ENCODE measurements at regions not wholly inside any gene's neighbourhood (a gene's known extent, or its start where the extent isn't known, plus 50 kb on each side); places are given as distances from the start of the nearest gene placed in this dataset.

DNA sequence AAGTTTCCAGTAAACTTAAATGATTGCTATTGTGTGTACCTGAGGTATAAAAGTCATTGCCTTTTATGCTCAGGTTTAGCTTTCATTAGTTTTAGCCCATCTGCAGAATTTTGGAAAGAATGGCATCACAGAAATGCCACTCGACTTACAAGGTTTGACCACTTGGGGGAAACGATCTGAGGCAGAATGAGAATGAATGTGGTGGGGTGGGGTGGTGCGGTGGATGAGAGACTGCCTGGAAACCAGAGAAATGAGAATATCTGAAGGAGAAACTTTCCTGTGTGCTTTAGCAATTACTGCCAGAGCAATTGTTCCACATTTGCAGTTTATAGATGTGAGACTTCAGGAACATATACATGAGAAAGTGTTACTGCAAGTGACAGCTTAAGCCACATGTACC, 225.4 kb upstream of the PDE3A start:
- H3K4me1 ChIP-seq (ENCODE audit: low read length): peaks cover 40% of the 10 kb centered on the region
- no peak overlapping the region for H2AFZ ChIP-seq (ENCODE audit: low read length)
- H3K27ac ChIP-seq (ENCODE audit: low read length): peak overlapping the region; percentile 67; the same call in 1 of the 2 replicates
- H3K9me2 ChIP-seq (replicated peaks; ENCODE audit: insufficient read depth, low read length): no peaks in the 10 kb centered on the region
- no peaks in the 10 kb centered on the region for H3K9me3 ChIP-seq (replicated peaks; ENCODE audit: insufficient read depth, low read length)
- H3K4me2 ChIP-seq (ENCODE audit: low read depth, low read length): peak overlapping the region; percentile 71; the same call in 1 of the 2 replicates
- no peaks in the 10 kb centered on the region for H3K27me3 ChIP-seq (replicated peaks; ENCODE audit: insufficient read depth, low read length)
- H3K79me2 ChIP-seq (ENCODE audit: low read length): no peaks in the 10 kb centered on the region
- H3K4me3 ChIP-seq (ENCODE audit: low read length): no peak overlapping the region
- H3K36me3 ChIP-seq (replicated peaks; ENCODE audit: insufficient read depth, low read length): no peaks in the 10 kb centered on the region
- DNase-seq: peak; percentile 16
- no peak overlapping the region for H3K9ac ChIP-seq (ENCODE audit: low read length)
- TF ChIP-seq, protein P1, sequence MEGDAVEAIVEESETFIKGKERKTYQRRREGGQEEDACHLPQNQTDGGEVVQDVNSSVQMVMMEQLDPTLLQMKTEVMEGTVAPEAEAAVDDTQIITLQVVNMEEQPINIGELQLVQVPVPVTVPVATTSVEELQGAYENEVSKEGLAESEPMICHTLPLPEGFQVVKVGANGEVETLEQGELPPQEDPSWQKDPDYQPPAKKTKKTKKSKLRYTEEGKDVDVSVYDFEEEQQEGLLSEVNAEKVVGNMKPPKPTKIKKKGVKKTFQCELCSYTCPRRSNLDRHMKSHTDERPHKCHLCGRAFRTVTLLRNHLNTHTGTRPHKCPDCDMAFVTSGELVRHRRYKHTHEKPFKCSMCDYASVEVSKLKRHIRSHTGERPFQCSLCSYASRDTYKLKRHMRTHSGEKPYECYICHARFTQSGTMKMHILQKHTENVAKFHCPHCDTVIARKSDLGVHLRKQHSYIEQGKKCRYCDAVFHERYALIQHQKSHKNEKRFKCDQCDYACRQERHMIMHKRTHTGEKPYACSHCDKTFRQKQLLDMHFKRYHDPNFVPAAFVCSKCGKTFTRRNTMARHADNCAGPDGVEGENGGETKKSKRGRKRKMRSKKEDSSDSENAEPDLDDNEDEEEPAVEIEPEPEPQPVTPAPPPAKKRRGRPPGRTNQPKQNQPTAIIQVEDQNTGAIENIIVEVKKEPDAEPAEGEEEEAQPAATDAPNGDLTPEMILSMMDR (IDR thresholded peaks at IDR 0.05; ENCODE audit: low read length): peak; percentile 44
- TF ChIP-seq EZH2phosphoT487 (IDR thresholded peaks at IDR 0.05; ENCODE audit: low read length): no peak
- H4K20me1 ChIP-seq (ENCODE audit: insufficient read depth, low read length): no peaks in the 10 kb centered on the region
- H3F3A ChIP-seq (ENCODE audit: insufficient read depth, low read length): peaks cover 12% of the 10 kb centered on the region

DNA sequence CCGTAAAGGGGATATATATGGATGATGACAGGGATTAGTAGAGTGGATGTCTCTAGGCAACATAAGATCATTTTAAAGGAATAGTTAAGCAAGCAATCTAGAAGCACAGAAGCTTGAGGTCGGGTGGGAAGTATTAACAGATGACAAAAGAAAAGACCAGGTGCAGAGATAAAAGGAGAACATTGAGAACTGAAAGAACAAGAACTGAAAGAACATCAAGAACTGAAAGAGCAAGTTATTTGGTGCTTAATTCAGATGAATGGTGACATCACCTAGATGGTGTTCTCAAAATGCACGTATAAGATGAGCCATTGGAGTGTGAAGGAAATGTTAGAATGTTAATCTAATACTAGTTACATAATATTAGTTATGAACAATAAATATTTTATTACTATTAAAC, 224.0 kb upstream of the PDE3A start:
- H3K4me3 ChIP-seq (ENCODE audit: low read length): 0 out of 2 replicates have a peak overlapping the region, but pooled peaks have one; percentile 1
- no peaks in the 10 kb centered on the region for H3K79me2 ChIP-seq (ENCODE audit: low read length)
- H3K4me1 ChIP-seq (ENCODE audit: low read length): peaks cover 40% of the 10 kb centered on the region
- H3K4me2 ChIP-seq (ENCODE audit: low read depth, low read length): peak overlapping the region; percentile 71
- H2AFZ ChIP-seq (ENCODE audit: low read length): 0 out of 2 replicates have a peak overlapping the region, but pooled peaks have one; percentile 10
- no peaks in the 10 kb centered on the region for H3K27me3 ChIP-seq (replicated peaks; ENCODE audit: insufficient read depth, low read length)
- H3F3A ChIP-seq (ENCODE audit: insufficient read depth, low read length): peaks cover 12% of the 10 kb centered on the region
- H3K9me3 ChIP-seq (replicated peaks; ENCODE audit: insufficient read depth, low read length): no peaks in the 10 kb centered on the region
- H3K27ac ChIP-seq (ENCODE audit: low read length): peak overlapping the region; percentile 67; the same call in 1 of the 2 replicates
- H4K20me1 ChIP-seq (ENCODE audit: insufficient read depth, low read length): no peaks in the 10 kb centered on the region
- no peak for TF ChIP-seq EZH2phosphoT487 (IDR thresholded peaks at IDR 0.05; ENCODE audit: low read length)
- TF ChIP-seq EZH2 (optimal IDR thresholded peaks at IDR 0.05; ENCODE audit: low read depth, low read length): no peak
- TF ChIP-seq, protein P1 (IDR thresholded peaks at IDR 0.05; ENCODE audit: low read length): no peak
- no peaks in the 10 kb centered on the region for H3K9me2 ChIP-seq (replicated peaks; ENCODE audit: insufficient read depth, low read length)
- H3K9ac ChIP-seq (ENCODE audit: low read length): no peak overlapping the region
- DNase-seq: peak; percentile 79
- H3K36me3 ChIP-seq (replicated peaks; ENCODE audit: insufficient read depth, low read length): no peaks in the 10 kb centered on the region

DNA sequence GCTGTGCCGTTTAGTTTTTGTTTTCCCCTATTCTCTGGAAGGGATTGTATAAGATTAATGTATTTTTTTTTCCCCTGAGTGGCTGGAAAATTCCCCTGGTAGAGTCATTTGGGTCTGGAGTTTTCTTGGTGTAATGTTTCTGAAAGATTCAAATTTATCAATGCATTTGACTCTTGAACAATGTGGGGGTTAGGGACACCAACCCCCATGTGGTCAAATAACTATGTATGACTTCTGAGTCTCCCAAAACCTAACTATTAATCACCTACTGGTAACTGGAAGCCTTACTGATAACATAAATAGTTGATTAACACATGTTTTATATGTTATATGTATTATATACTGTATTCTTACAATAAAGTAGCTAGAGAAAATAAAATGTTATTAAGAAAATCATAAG, 220.1 kb upstream of the PDE3A start:
- DNase-seq: no peak
- Histone ChIP-seq H3K9me2 (replicated peaks; ENCODE audit: insufficient read depth, low read length) (no peaks in the 10 kb centered on the region), H3K36me3 (replicated peaks; ENCODE audit: insufficient read depth, low read length) (no peaks in the 10 kb centered on the region), H2AFZ (ENCODE audit: low read length) (no peak overlapping the region), H3K27ac (ENCODE audit: low read length) (no peak overlapping the region), H4K20me1 (ENCODE audit: insufficient read depth, low read length) (no peaks in the 10 kb centered on the region), H3K4me3 (ENCODE audit: low read length) (no peak overlapping the region), H3K4me2 (ENCODE audit: low read depth, low read length) (no peak overlapping the region), H3F3A (ENCODE audit: insufficient read depth, low read length) (peaks cover 12% of the 10 kb centered on the region), H3K9me3 (replicated peaks; ENCODE audit: insufficient read depth, low read length) (no peaks in the 10 kb centered on the region), H3K79me2 (ENCODE audit: low read length) (no peaks in the 10 kb centered on the region), H3K9ac (ENCODE audit: low read length) (no peak overlapping the region), H3K27me3 (replicated peaks; ENCODE audit: insufficient read depth, low read length) (no peaks in the 10 kb centered on the region), H3K4me1 (ENCODE audit: low read length) (peaks cover 31% of the 10 kb centered on the region)
- TF ChIP-seq EZH2phosphoT487 (IDR thresholded peaks at IDR 0.05; ENCODE audit: low read length) (no peak), EZH2 (optimal IDR thresholded peaks at IDR 0.05; ENCODE audit: low read depth, low read length) (no peak)
- TF ChIP-seq, protein P1 (IDR thresholded peaks at IDR 0.05; ENCODE audit: low read length): no peak
